IMR-90 (cell line): ENCODE measurements at regions not wholly inside any gene's neighbourhood (a gene's known extent, or its start where the extent isn't known, plus 50 kb on each side); places are given as distances from the start of the nearest gene placed in this dataset.

ENCODE experiments used
- ATAC-seq: fragments of 200-7000 bp; cut with Tn5 transposase; 2 replicates; pipeline ENCODE4 v1.9.1; 2020; ENCODE audit warnings: low read depth, mild to moderate bottlenecking, moderate library complexity
- BruUV-seq: library from RNA; stranded (reverse); fragments of 400-500 nt; replicated peaks from 2 replicates; lab custom pipeline; 2021; lab: Mats Ljungman, UMichigan
- CTCF ChIA-PET: fragments of 300-600 bp; formaldehyde crosslinking; extraction: SDS; loops from one replicate; lab custom pipeline; 2021; ENCODE audit warnings: antibody characterized with exemption; lab: Yijun Ruan, JAX
- POLR2A ChIA-PET: fragments of 300-600 bp; sonication (Branson Sonifier 250); formaldehyde crosslinking; loops from one replicate; lab custom pipeline; 2022; ENCODE audit warnings: antibody characterized with exemption; ENCODE audit not compliant: unreplicated experiment; lab: Charles Lee
- DNase-seq: peaks from one replicate; pipeline ENCODE4 v3.0.0; 2013
- H2AFZ ChIP-seq: replicated peaks from 2 replicates; pipeline ENCODE3; 2013; ENCODE audit warnings: low read length, mild to moderate bottlenecking; ENCODE audit not compliant: poor library complexity
- H2AK5ac ChIP-seq: 2 replicates; pipeline ENCODE4 v1.6.1; 2013; ENCODE audit warnings: low read depth, low read length, inconsistent platforms
- H2AK9ac ChIP-seq: replicated peaks from 2 replicates; pipeline ENCODE3; 2013; ENCODE audit warnings: mild to moderate bottlenecking, low read depth, low read length, moderate library complexity; ENCODE audit not compliant: poor library complexity
- H2BK120ac ChIP-seq: 2 replicates; pipeline ENCODE4 v1.6.1; 2013; ENCODE audit warnings: low read depth, low read length, inconsistent platforms
- H2BK15ac ChIP-seq: 3 replicates; pipeline ENCODE4 v1.6.1; 2013; ENCODE audit warnings: low read depth, low read length, inconsistent platforms
- H2BK20ac ChIP-seq: 2 replicates; pipeline ENCODE4 v1.6.1; 2013; ENCODE audit warnings: low read depth, mild to moderate bottlenecking, inconsistent platforms, low read length, moderate library complexity
- H2BK5ac ChIP-seq: 2 replicates; pipeline ENCODE4 v1.6.1; 2013; ENCODE audit warnings: mild to moderate bottlenecking, low read depth, low read length, inconsistent platforms; ENCODE audit not compliant: poor library complexity, severe bottlenecking
- H3K14ac ChIP-seq: replicated peaks from 2 replicates; pipeline ENCODE4 v1.6.1; 2013; ENCODE audit warnings: low read depth, low read length, inconsistent platforms
- H3K18ac ChIP-seq: 2 replicates; pipeline ENCODE4 v1.6.1; 2013; ENCODE audit warnings: low read depth, low read length, control low read depth
- H3K23ac ChIP-seq: 2 replicates; pipeline ENCODE4 v1.6.1; 2013; ENCODE audit warnings: low read depth, low read length, inconsistent platforms
- H3K27ac ChIP-seq: 2 replicates; pipeline ENCODE4 v1.5.1; 2013; ENCODE audit warnings: mild to moderate bottlenecking, control low read depth, low read length; ENCODE audit not compliant: insufficient read depth
- H3K27me3 ChIP-seq: 2 replicates; pipeline ENCODE4 v1.6.1; 2013; ENCODE audit warnings: low read length; ENCODE audit not compliant: control insufficient read depth, insufficient read depth
- H3K36me3 ChIP-seq: 2 replicates; pipeline ENCODE4 v1.6.1; 2013; ENCODE audit warnings: low read length, mixed read lengths; ENCODE audit not compliant: control insufficient read depth, insufficient read depth
- H3K4ac ChIP-seq: 2 replicates; pipeline ENCODE4 v1.6.1; 2013; ENCODE audit warnings: low read depth, low read length, inconsistent platforms
- H3K4me1 ChIP-seq: 2 replicates; pipeline ENCODE4 v1.6.1; 2013; ENCODE audit warnings: low read length, mixed read lengths; ENCODE audit not compliant: control insufficient read depth, insufficient read depth
- H3K4me2 ChIP-seq: 2 replicates; pipeline ENCODE4 v1.6.1; 2013; ENCODE audit warnings: low read depth, mild to moderate bottlenecking, control low read depth, low read length, moderate library complexity
- H3K4me3 ChIP-seq: 2 replicates; pipeline ENCODE4 v1.5.1; 2013; ENCODE audit warnings: low read depth, mild to moderate bottlenecking, control low read depth, low read length, moderate library complexity; ENCODE audit not compliant: insufficient read depth
- H3K56ac ChIP-seq: 2 replicates; pipeline ENCODE4 v1.6.1; 2013; ENCODE audit warnings: low read length, inconsistent platforms; ENCODE audit not compliant: insufficient read depth; ENCODE audit errors: extremely low read depth
- H3K79me1 ChIP-seq, 2 experiments: 2 replicates each; pipeline ENCODE4 v1.6.1; 2013; ENCODE audit warnings: low read length in 2 of 2, inconsistent platforms in 1 of 2, low read depth in 1 of 2
- H3K9ac ChIP-seq: 2 replicates; pipeline ENCODE4 v1.6.1; 2013; ENCODE audit warnings: low read depth, low read length, control low read depth
- H3K9me1 ChIP-seq: 2 replicates; pipeline ENCODE4 v1.6.1; 2013; ENCODE audit warnings: low read length, inconsistent platforms; ENCODE audit not compliant: insufficient read depth
- H3K9me3 ChIP-seq: 2 replicates; pipeline ENCODE4 v1.6.1; 2013; ENCODE audit warnings: low read length; ENCODE audit not compliant: control insufficient read depth, insufficient read depth
- H4K20me1 ChIP-seq: 2 replicates; pipeline ENCODE4 v1.6.1; 2013; ENCODE audit warnings: low read length, inconsistent platforms; ENCODE audit not compliant: insufficient read depth
- H4K5ac ChIP-seq: 2 replicates; pipeline ENCODE4 v1.6.1; 2013; ENCODE audit warnings: mild to moderate bottlenecking, low read depth, low read length, control low read depth
- H4K8ac ChIP-seq, 2 experiments: 2 replicates each; pipeline ENCODE4 v1.6.1; 2013; ENCODE audit warnings: low read depth in 2 of 2, low read length in 2 of 2, control low read depth in 1 of 2, inconsistent platforms in 1 of 2
- H4K91ac ChIP-seq: 2 replicates; pipeline ENCODE4 v1.6.1; 2013; ENCODE audit warnings: low read depth, low read length, inconsistent platforms; ENCODE audit not compliant: insufficient read depth
- BHLHE40 ChIP-seq: fragments of 150-350 bp; IDR thresholded peaks from 2 replicates; pipeline ENCODE4 v1.6.1; 2016; ENCODE audit warnings: mild to moderate bottlenecking, low read depth, low read length
- CEBPB ChIP-seq: IDR thresholded peaks from 2 replicates; pipeline ENCODE4 v1.6.1; 2012; ENCODE audit warnings: low read depth, low read length, improper control_type of control experiment
- CHD1 ChIP-seq: IDR thresholded peaks from 2 replicates; pipeline ENCODE4 v1.6.1; 2012; ENCODE audit warnings: low read depth, low read length, improper control_type of control experiment
- CTCF ChIP-seq: conservative IDR thresholded peaks from 2 replicates; pipeline ENCODE4 v1.5.1; 2012; ENCODE audit warnings: mild to moderate bottlenecking, low read depth, low read length, improper control_type of control experiment
- ELK1 ChIP-seq: fragments of 150-350 bp; IDR thresholded peaks from 2 replicates; pipeline ENCODE4 v1.6.1; 2016; ENCODE audit warnings: low read depth, mild to moderate bottlenecking, low read length, moderate library complexity, borderline replicate concordance
- FOS ChIP-seq: fragments of 150-350 bp; IDR thresholded peaks from 2 replicates; pipeline ENCODE4 v1.6.1; 2016; ENCODE audit warnings: low read depth, low read length
- MAFK ChIP-seq: IDR thresholded peaks from 2 replicates; pipeline ENCODE4 v1.6.1; 2012; ENCODE audit warnings: low read depth, low read length, improper control_type of control experiment
- MAZ ChIP-seq: IDR thresholded peaks from 2 replicates; pipeline ENCODE4 v1.6.1; 2012; ENCODE audit warnings: low read depth, mild to moderate bottlenecking, low read length, improper control_type of control experiment, moderate library complexity, borderline replicate concordance
- MXI1 ChIP-seq: IDR thresholded peaks from 2 replicates; pipeline ENCODE4 v1.6.1; 2012; ENCODE audit warnings: low read depth, mild to moderate bottlenecking, low read length, moderate library complexity, borderline replicate concordance
- NFE2L2 ChIP-seq: fragments of 150-350 bp; IDR thresholded peaks from 2 replicates; pipeline ENCODE4 v1.6.1; 2016; ENCODE audit warnings: low read depth, mild to moderate bottlenecking, low read length
- POLR2A ChIP-seq: IDR thresholded peaks from 2 replicates; pipeline ENCODE4 v1.6.1; 2012; ENCODE audit warnings: mild to moderate bottlenecking, low read depth, low read length
- RAD21 ChIP-seq: IDR thresholded peaks from 2 replicates; pipeline ENCODE4 v1.6.1; 2012; ENCODE audit warnings: low read length, improper control_type of control experiment
- RCOR1 ChIP-seq: IDR thresholded peaks from 2 replicates; pipeline ENCODE4 v1.6.1; 2012; ENCODE audit warnings: mild to moderate bottlenecking, low read length, improper control_type of control experiment; ENCODE audit not compliant: insufficient replicate concordance
- RFX5 ChIP-seq: IDR thresholded peaks from 2 replicates; pipeline ENCODE4 v1.8.0; 2012; ENCODE audit warnings: low read depth, mild to moderate bottlenecking, low read length, moderate library complexity
- SMC3 ChIP-seq: fragments of 150-350 bp; IDR thresholded peaks from 2 replicates; pipeline ENCODE4 v1.6.1; 2016; ENCODE audit warnings: low read depth, mild to moderate bottlenecking, antibody characterized with exemption, low read length, moderate library complexity
- USF2 ChIP-seq: fragments of 150-350 bp; IDR thresholded peaks from 2 replicates; pipeline ENCODE4 v1.6.1; 2017; ENCODE audit warnings: mild to moderate bottlenecking, antibody characterized with exemption, low read length, low read depth
- WGBS, 2 experiments: methylation state at CpG; one replicate each; pipeline versions ENCODE4 v1.1.5 to v1.1.7; 2013; ENCODE audit warnings: missing lambda C conversion rate in 2 of 2; ENCODE audit not compliant: insufficient read length in 1 of 2; ENCODE audit errors: extremely low coverage in 2 of 2; 5-methylcytosine and 5-hydroxymethylcytosine counted together
- dilution Hi-C: fragments of 300-500 bp; cut with HindIII; formaldehyde crosslinking; loops from one replicate; pipeline ENCODE4 v1.14.3; 2018; ENCODE audit warnings: low sequenced_read_pairs; ENCODE audit not compliant: unreplicated experiment
- in situ Hi-C: fragments of 300-500 bp; cut with MboI; formaldehyde crosslinking; loops from 3 replicates; pipeline ENCODE4 v1.14.3; 2019; ENCODE audit warnings: low sequenced_read_pairs, inconsistent platforms, mixed read lengths
- intact Hi-C: fragments of 100-400 bp; cut with micrococcal nuclease; formaldehyde crosslinking; loops from 2 replicates; pipeline ENCODE4 v1.10.0; 2022

GRCh38 chr2:136306836-136307235, 188.9 kb upstream of the CXCR4 start:
- Histone ChIP-seq H2AK5ac (no peak overlapping the region), H3K9me1 (no peaks in the 10 kb centered on the region), H4K8ac (no peak overlapping the region), H3K56ac (no peak overlapping the region), H3K27ac (no peak overlapping the region), H3K4ac (no peak overlapping the region), H3K4me1 (no peaks in the 10 kb centered on the region), H3K9me3 (no peaks in the 10 kb centered on the region), H2AFZ (no peak overlapping the region), H3K4me2 (no peak overlapping the region), H3K14ac (no peak overlapping the region), H2BK15ac (no peak overlapping the region), H2BK20ac (no peak overlapping the region), H3K9ac (no peak overlapping the region), H2AK9ac (no peak overlapping the region), H4K20me1 (no peaks in the 10 kb centered on the region), H3K36me3 (no peaks in the 10 kb centered on the region), H3K23ac (no peak overlapping the region), H2BK5ac (no peak overlapping the region), H3K18ac (no peak overlapping the region), H3K79me1 (no peaks in the 10 kb centered on the region), H3K4me3 (no peak overlapping the region), H4K91ac (no peak overlapping the region), H2BK120ac (no peak overlapping the region), H3K27me3 (no peaks in the 10 kb centered on the region), H4K5ac (no peak overlapping the region)
- BruUV-seq, result no TSS peak
- intact Hi-C loops (no loop called here), dilution Hi-C loops (no loop called here), in situ Hi-C loops (no loop called here)
- POLR2A ChIA-PET, result no interaction called here
- no CpG with 5 or more reads among the region's 2 CpGs for WGBS, 2 experiments
- DNase-seq (no peak), ATAC-seq (no peak)
- TF ChIP-seq CEBPB, result no peak
- TF ChIP-seq ELK1, result no peak
- TF ChIP-seq RCOR1, result no peak
- no peak for TF ChIP-seq RFX5
- TF ChIP-seq FOS, result no peak
- TF ChIP-seq USF2, result no peak
- TF ChIP-seq MAZ, result no peak
- no peak for TF ChIP-seq RAD21
- TF ChIP-seq MAFK, result no peak
- TF ChIP-seq BHLHE40, result no peak
- TF ChIP-seq CTCF, result no peak
- no peak for TF ChIP-seq SMC3
- no peak for TF ChIP-seq CHD1
- TF ChIP-seq POLR2A, result no peak
- TF ChIP-seq MXI1, result no peak
- TF ChIP-seq NFE2L2, result no peak
- CTCF ChIA-PET, result no interaction called here
